Neural progenitor cell (in vitro differentiated cells): ENCODE measurements at regions not wholly inside any gene's neighbourhood (a gene's known extent, or its start where the extent isn't known, plus 50 kb on each side); places are given as distances from the start of the nearest gene placed in this dataset.

Experiments used
- DNase-seq: peaks from one replicate; pipeline ENCODE4 v3.0.0-alpha.2; 2016; ENCODE audit warnings: low spot score
- H2AFZ ChIP-seq: fragments of 200-600 bp; sonication (generic); replicated peaks from 2 replicates; pipeline ENCODE4 v1.6.1; 2016; ENCODE audit warnings: antibody characterized with exemption
- H3F3A ChIP-seq: fragments of 200-600 bp; sonication (generic); 2 replicates; pipeline ENCODE4 v1.6.1; 2016; ENCODE audit warnings: antibody characterized with exemption, low read depth
- H3K27ac ChIP-seq: fragments of 200-600 bp; sonication (generic); 2 replicates; pipeline ENCODE4 v1.5.1; 2016; ENCODE audit warnings: mild to moderate bottlenecking
- H3K27me3 ChIP-seq: fragments of 200-600 bp; sonication (generic); 2 replicates; pipeline ENCODE4 v1.6.1; 2016; ENCODE audit warnings: mild to moderate bottlenecking, moderate library complexity
- H3K36me3 ChIP-seq: fragments of 200-600 bp; sonication (generic); 2 replicates; pipeline ENCODE4 v1.5.1; 2016
- H3K4me1 ChIP-seq: fragments of 200-600 bp; sonication (generic); 2 replicates; pipeline ENCODE4 v1.6.1; 2016; ENCODE audit warnings: mixed run types
- H3K4me2 ChIP-seq: fragments of 200-600 bp; sonication (generic); 2 replicates; pipeline ENCODE4 v1.6.1; 2016
- H3K4me3 ChIP-seq: fragments of 200-600 bp; sonication (generic); 2 replicates; pipeline ENCODE4 v1.5.1; 2016
- H3K79me2 ChIP-seq: fragments of 200-600 bp; sonication (generic); 2 replicates; pipeline ENCODE4 v1.6.1; 2016; ENCODE audit warnings: low read depth
- H3K9ac ChIP-seq: fragments of 200-600 bp; sonication (generic); 2 replicates; pipeline ENCODE4 v1.6.1; 2016
- H3K9me3 ChIP-seq: fragments of 200-600 bp; sonication (generic); 2 replicates; pipeline ENCODE4 v1.5.1; 2016; ENCODE audit warnings: low read depth
- H4K20me1 ChIP-seq: fragments of 200-600 bp; sonication (generic); 2 replicates; pipeline ENCODE4 v1.6.1; 2016; ENCODE audit warnings: low read depth
- H3K27ac Mint-ChIP-seq: 3 replicates; pipeline ENCODE4 v1.8.0; 2021; ENCODE audit warnings: mixed read lengths
- H3K27me3 Mint-ChIP-seq: 2 replicates; pipeline ENCODE4 v1.8.0; 2022; ENCODE audit warnings: low read depth, mild to moderate bottlenecking, inconsistent platforms, moderate library complexity, mixed read lengths; ENCODE audit not compliant: insufficient read depth
- H3K36me3 Mint-ChIP-seq: 3 replicates; pipeline ENCODE4 v1.8.0; 2021; ENCODE audit warnings: mixed read lengths
- H3K4me1 Mint-ChIP-seq: 3 replicates; pipeline ENCODE4 v1.8.0; 2021; ENCODE audit warnings: mixed read lengths
- H3K4me3 Mint-ChIP-seq: 3 replicates; pipeline ENCODE4 v1.8.0; 2021; ENCODE audit warnings: mild to moderate bottlenecking, moderate library complexity, mixed read lengths
- H3K9me3 Mint-ChIP-seq: 3 replicates; pipeline ENCODE4 v1.8.0; 2020; ENCODE audit warnings: mixed read lengths
- EZH2 ChIP-seq: fragments of 200-600 bp; sonication (generic); IDR thresholded peaks from 2 replicates; pipeline ENCODE4 v1.6.1; 2017; ENCODE audit warnings: antibody characterized with exemption, mild to moderate bottlenecking, moderate library complexity
- EZH2phosphoT487 ChIP-seq: fragments of 200-600 bp; sonication (generic); IDR thresholded peaks from 2 replicates; pipeline ENCODE4 v1.6.1; 2017; ENCODE audit warnings: antibody characterized with exemption
- TF ChIP-seq, protein P1 (sequence below): fragments of 200-600 bp; sonication (generic); IDR thresholded peaks from 2 replicates; pipeline ENCODE4 v1.5.1; 2017; ENCODE audit warnings: antibody characterized with exemption, mild to moderate bottlenecking

DNA sequence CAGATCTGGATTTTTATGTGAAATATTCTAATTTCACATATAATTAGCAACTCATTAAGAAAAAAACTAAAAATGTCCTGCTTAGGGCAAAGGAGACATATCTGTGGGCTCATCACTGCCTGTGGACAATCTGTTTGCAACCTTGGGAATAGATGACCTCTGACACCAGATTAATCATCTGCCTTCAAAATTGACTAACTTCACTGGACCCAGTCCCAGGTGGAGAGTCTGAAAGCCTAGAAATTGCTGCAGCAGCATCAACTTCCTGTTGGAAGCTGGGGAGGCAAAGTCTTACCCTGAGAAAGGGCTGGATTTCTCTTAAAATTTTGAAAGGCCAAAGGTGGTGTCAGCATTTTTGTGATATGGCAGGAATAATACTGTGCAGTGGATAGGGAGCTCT is 76.3 kb upstream of the TNC start:
- H3K4me1 Mint-ChIP-seq = peaks cover 7% of the 10 kb centered on the region
- H3K9me3 Mint-ChIP-seq = peaks cover 10% of the 10 kb centered on the region
- H3K36me3 ChIP-seq = peaks cover 7% of the 10 kb centered on the region
- no peak overlapping the region for H2AFZ ChIP-seq
- TF ChIP-seq EZH2 (no peak), EZH2phosphoT487 (no peak)
- TF ChIP-seq, protein P1, sequence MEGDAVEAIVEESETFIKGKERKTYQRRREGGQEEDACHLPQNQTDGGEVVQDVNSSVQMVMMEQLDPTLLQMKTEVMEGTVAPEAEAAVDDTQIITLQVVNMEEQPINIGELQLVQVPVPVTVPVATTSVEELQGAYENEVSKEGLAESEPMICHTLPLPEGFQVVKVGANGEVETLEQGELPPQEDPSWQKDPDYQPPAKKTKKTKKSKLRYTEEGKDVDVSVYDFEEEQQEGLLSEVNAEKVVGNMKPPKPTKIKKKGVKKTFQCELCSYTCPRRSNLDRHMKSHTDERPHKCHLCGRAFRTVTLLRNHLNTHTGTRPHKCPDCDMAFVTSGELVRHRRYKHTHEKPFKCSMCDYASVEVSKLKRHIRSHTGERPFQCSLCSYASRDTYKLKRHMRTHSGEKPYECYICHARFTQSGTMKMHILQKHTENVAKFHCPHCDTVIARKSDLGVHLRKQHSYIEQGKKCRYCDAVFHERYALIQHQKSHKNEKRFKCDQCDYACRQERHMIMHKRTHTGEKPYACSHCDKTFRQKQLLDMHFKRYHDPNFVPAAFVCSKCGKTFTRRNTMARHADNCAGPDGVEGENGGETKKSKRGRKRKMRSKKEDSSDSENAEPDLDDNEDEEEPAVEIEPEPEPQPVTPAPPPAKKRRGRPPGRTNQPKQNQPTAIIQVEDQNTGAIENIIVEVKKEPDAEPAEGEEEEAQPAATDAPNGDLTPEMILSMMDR = no peak
- no peak overlapping the region for H3K27ac Mint-ChIP-seq
- H3K27ac ChIP-seq = no peak overlapping the region
- H3K4me3 ChIP-seq = no peak overlapping the region
- peaks cover 11% of the 10 kb centered on the region for H3K9me3 ChIP-seq
- no peaks in the 10 kb centered on the region for H3K79me2 ChIP-seq
- peak overlapping the region; percentile 10 for H3K4me2 ChIP-seq
- no peak for DNase-seq
- H3K27me3 Mint-ChIP-seq = peaks cover 4% of the 10 kb centered on the region
- no peaks in the 10 kb centered on the region for H3K36me3 Mint-ChIP-seq
- H3K27me3 ChIP-seq = no peaks in the 10 kb centered on the region
- peaks cover 29% of the 10 kb centered on the region for H3K4me1 ChIP-seq
- no peaks in the 10 kb centered on the region for H4K20me1 ChIP-seq
- no peak overlapping the region for H3K9ac ChIP-seq
- H3F3A ChIP-seq = peaks cover 6% of the 10 kb centered on the region
- no peak overlapping the region for H3K4me3 Mint-ChIP-seq

DNA sequence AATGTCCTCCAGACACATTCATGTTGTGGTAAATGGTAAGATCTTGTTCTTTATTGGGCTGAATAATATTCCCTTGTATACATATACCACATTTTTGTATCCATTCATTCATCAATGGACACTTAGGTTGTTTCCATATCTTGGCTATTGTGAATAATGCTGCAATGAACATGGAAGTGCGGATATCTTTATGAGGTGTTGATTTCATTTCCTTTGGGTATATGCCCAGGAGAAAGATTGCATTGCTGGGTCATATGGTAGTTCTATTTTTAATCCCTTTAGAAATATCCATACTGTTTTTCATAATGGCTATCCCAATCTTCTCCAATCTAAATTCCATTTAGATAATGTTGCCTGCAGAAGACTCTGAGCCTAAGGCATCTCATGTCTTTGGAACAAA is 78.0 kb upstream of the TNC start:
- Mint-ChIP-seq H3K4me3 (no peak overlapping the region), H3K27ac (no peak overlapping the region), H3K4me1 (peaks cover 7% of the 10 kb centered on the region), H3K36me3 (no peaks in the 10 kb centered on the region), H3K27me3 (peaks cover 4% of the 10 kb centered on the region), H3K9me3 (peaks cover 4% of the 10 kb centered on the region)
- Histone ChIP-seq H2AFZ (no peak overlapping the region), H3K36me3 (peaks cover 2% of the 10 kb centered on the region), H3K79me2 (no peaks in the 10 kb centered on the region), H3F3A (peaks cover 6% of the 10 kb centered on the region), H4K20me1 (no peaks in the 10 kb centered on the region), H3K4me3 (no peak overlapping the region), H3K4me2 (no peak overlapping the region), H3K27me3 (no peaks in the 10 kb centered on the region), H3K27ac (no peak overlapping the region), H3K4me1 (peaks cover 29% of the 10 kb centered on the region), H3K9me3 (peaks cover 2% of the 10 kb centered on the region), H3K9ac (no peak overlapping the region)
- no peak for DNase-seq
- TF ChIP-seq EZH2 (no peak), EZH2phosphoT487 (no peak)
- TF ChIP-seq, protein P1 = no peak

DNA sequence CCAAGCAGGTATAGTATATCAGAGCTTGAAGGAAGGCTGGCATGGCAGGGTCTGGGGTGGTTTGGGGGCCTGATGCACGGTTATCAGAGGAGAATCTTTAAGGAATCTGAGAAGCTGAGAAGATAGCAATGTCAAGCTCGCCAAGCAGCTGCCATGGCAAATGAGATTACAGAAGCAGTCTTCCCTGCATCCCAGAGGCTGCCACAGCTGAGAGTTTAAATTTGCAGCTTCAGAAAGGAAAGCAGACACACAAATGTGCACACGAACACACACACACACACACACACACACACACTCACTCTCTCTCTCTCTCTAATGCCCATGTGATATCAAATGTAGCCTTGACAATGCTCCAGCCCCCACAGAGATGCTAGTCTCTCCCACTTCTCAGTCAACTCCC is 79.0 kb upstream of the TNC start:
- Mint-ChIP-seq H3K4me1 (peaks cover 7% of the 10 kb centered on the region), H3K36me3 (no peaks in the 10 kb centered on the region), H3K27me3 (peaks cover 4% of the 10 kb centered on the region), H3K9me3 (no peaks in the 10 kb centered on the region), H3K4me3 (no peak overlapping the region), H3K27ac (no peak overlapping the region)
- no peak for TF ChIP-seq EZH2
- no peak for TF ChIP-seq EZH2phosphoT487
- TF ChIP-seq, protein P1 = no peak
- no peak overlapping the region for H2AFZ ChIP-seq
- H3K79me2 ChIP-seq = no peaks in the 10 kb centered on the region
- no peak overlapping the region for H3K4me3 ChIP-seq
- H3F3A ChIP-seq = peaks cover 1% of the 10 kb centered on the region
- no peak overlapping the region for H3K9ac ChIP-seq
- no peaks in the 10 kb centered on the region for H4K20me1 ChIP-seq
- peaks cover 24% of the 10 kb centered on the region for H3K4me1 ChIP-seq
- no peaks in the 10 kb centered on the region for H3K36me3 ChIP-seq
- no peaks in the 10 kb centered on the region for H3K27me3 ChIP-seq
- no peak overlapping the region for H3K4me2 ChIP-seq
- H3K27ac ChIP-seq = no peak overlapping the region
- no peaks in the 10 kb centered on the region for H3K9me3 ChIP-seq
- DNase-seq = no peak

DNA sequence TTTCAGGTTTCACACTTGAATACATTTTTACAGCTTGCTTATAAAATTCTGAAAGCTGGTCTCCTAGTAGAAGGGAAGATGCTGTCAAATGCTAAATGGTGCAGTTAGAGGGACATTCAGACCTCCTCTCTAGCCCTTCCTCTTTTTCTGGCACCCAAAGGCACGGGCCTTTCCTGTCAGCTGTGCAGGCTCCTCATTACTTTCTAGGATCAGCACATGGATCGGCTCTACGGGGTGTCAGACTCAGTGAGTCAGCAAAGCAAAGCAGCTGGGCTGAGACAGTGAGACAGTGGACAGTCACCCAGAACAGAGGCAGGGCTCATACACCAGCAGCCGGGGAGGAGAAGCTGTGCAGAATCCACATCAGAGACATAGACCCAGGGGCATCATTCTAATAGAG is 80.0 kb upstream of the TNC start:
- Histone ChIP-seq H3F3A (no peaks in the 10 kb centered on the region), H3K27me3 (no peaks in the 10 kb centered on the region), H3K9me3 (no peaks in the 10 kb centered on the region), H3K79me2 (no peaks in the 10 kb centered on the region), H3K27ac (no peak overlapping the region), H3K4me1 (peaks cover 13% of the 10 kb centered on the region), H3K9ac (no peak overlapping the region), H3K4me2 (no peak overlapping the region), H3K4me3 (no peak overlapping the region), H4K20me1 (no peaks in the 10 kb centered on the region), H2AFZ (peak overlapping the region; percentile 7), H3K36me3 (no peaks in the 10 kb centered on the region)
- peaks cover 4% of the 10 kb centered on the region for H3K27me3 Mint-ChIP-seq
- no peaks in the 10 kb centered on the region for H3K36me3 Mint-ChIP-seq
- TF ChIP-seq, protein P1 = no peak
- no peak for TF ChIP-seq EZH2phosphoT487
- no peak for TF ChIP-seq EZH2
- DNase-seq = peak; percentile 13
- H3K27ac Mint-ChIP-seq = no peak overlapping the region
- H3K4me3 Mint-ChIP-seq = no peak overlapping the region
- H3K4me1 Mint-ChIP-seq = peaks cover 7% of the 10 kb centered on the region
- no peaks in the 10 kb centered on the region for H3K9me3 Mint-ChIP-seq
